GM12878 (cell line): ENCODE measurements at regions not wholly inside any gene's neighbourhood (a gene's known extent, or its start where the extent isn't known, plus 50 kb on each side); places are given as distances from the start of the nearest gene placed in this dataset.

Experiments used
- ATF7 ChIP-seq: fragments of 450-650 bp; IDR thresholded peaks from 2 replicates; pipeline ENCODE4 v1.6.1; 2016; ENCODE audit warnings: low read depth, mild to moderate bottlenecking
- BHLHE40 ChIP-seq, 2 experiments: fragments of 450-650 bp in 1 of 2; IDR thresholded peaks; 2 replicates each; pipeline ENCODE4 v1.6.1; 2011 to 2017; ENCODE audit warnings: low read depth in 2 of 2, borderline replicate concordance in 1 of 2, improper control_type of control experiment in 1 of 2, low read length in 1 of 2, mild to moderate bottlenecking in 1 of 2
- FOXM1 ChIP-seq: IDR thresholded peaks from 2 replicates; pipeline ENCODE4 v1.6.1; 2012; ENCODE audit warnings: low read depth, mild to moderate bottlenecking, inconsistent platforms, low read length, moderate library complexity
- GABPA ChIP-seq: IDR thresholded peaks from 2 replicates; pipeline ENCODE4 v1.6.1; 2014; ENCODE audit warnings: antibody characterized with exemption, low read depth, mild to moderate bottlenecking, inconsistent platforms
- HCFC1 ChIP-seq: fragments of 150-350 bp; IDR thresholded peaks from 2 replicates; pipeline ENCODE4 v1.6.1; 2014; ENCODE audit warnings: low read length
- IRF4 ChIP-seq: IDR thresholded peaks from 2 replicates; pipeline ENCODE4 v1.6.1; 2011; ENCODE audit warnings: low read depth, low read length
- MYB ChIP-seq: fragments of 150-350 bp; IDR thresholded peaks from 2 replicates; pipeline ENCODE4 v1.6.1; 2014; ENCODE audit warnings: mild to moderate bottlenecking, low read depth, low read length, borderline replicate concordance
- PAX5 ChIP-seq: IDR thresholded peaks from 2 replicates; pipeline ENCODE4 v1.6.1; 2011; ENCODE audit warnings: low read depth, low read length, borderline replicate concordance
- PML ChIP-seq: IDR thresholded peaks from 2 replicates; pipeline ENCODE4 v1.6.1; 2012; ENCODE audit warnings: low read length, inconsistent platforms
- POLR2AphosphoS5 ChIP-seq: IDR thresholded peaks from 2 replicates; pipeline ENCODE4 v1.6.1; 2011; ENCODE audit warnings: mild to moderate bottlenecking, low read length, inconsistent platforms
- POU2F2 ChIP-seq: IDR thresholded peaks from 3 replicates; pipeline ENCODE4 v1.6.1; 2011; ENCODE audit warnings: low read depth, mild to moderate bottlenecking, low read length, borderline replicate concordance
- RUNX3 ChIP-seq: IDR thresholded peaks from 2 replicates; pipeline ENCODE4 v1.6.1; 2012; ENCODE audit warnings: low read length, inconsistent platforms
- SMAD1 ChIP-seq: fragments of 450-650 bp; IDR thresholded peaks from 2 replicates; pipeline ENCODE4 v1.6.1; 2018; ENCODE audit warnings: mild to moderate bottlenecking, low read depth; ENCODE audit not compliant: partially characterized antibody
- ZNF622 ChIP-seq: fragments of 450-650 bp; IDR thresholded peaks from 2 replicates; pipeline ENCODE4 v1.6.1; 2017; ENCODE audit warnings: mild to moderate bottlenecking, inconsistent platforms
- TF ChIP-seq, protein P1 (sequence below): fragments of 450-650 bp; IDR thresholded peaks from 2 replicates; pipeline ENCODE4 v1.6.1; 2017; ENCODE audit warnings: mild to moderate bottlenecking, low read depth, inconsistent platforms; ENCODE audit not compliant: poor library complexity, severe bottlenecking
- TF ChIP-seq, protein P2 (sequence below): fragments of 450-650 bp; IDR thresholded peaks from 2 replicates; pipeline ENCODE4 v1.6.1; 2017; ENCODE audit warnings: mild to moderate bottlenecking
- TF ChIP-seq, protein P3 (sequence below): fragments of 450-650 bp; IDR thresholded peaks from 2 replicates; pipeline ENCODE4 v1.6.1; 2016; ENCODE audit warnings: mild to moderate bottlenecking
- TF ChIP-seq, protein P4 (sequence below): fragments of 450-650 bp; IDR thresholded peaks from 2 replicates; pipeline ENCODE4 v1.6.1; 2018; ENCODE audit warnings: mild to moderate bottlenecking, low read depth, moderate library complexity; ENCODE audit not compliant: partially characterized antibody
- TF ChIP-seq, protein P5 (sequence below): IDR thresholded peaks from 2 replicates; pipeline ENCODE4 v1.6.1; 2011; ENCODE audit warnings: low read depth, mild to moderate bottlenecking, low read length, moderate library complexity, borderline replicate concordance; ENCODE audit errors: extremely low read depth

DNA sequence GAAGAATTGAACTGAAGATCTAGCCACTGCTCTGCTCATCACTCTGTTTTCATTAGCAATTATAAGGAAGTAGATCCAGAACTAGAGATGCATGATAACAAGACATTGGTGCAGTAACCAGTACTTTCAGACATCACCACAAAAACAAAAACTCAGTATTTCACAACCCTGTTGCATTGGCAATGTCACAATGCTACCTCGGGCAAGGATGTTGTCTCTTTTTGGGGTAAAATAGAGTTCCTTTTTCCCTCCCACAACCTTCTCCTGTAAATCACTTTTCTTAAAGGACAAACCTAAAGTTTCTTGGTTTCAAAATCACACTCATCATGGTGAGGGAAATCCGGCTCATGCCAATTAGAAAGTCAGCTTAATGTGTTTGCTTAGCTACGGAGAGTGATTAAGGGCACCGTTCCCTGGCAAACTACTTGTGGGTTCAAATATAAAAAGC lies 420.1 kb upstream of the MEF2C start (continued):
- no peak for TF ChIP-seq ZNF622
- TF ChIP-seq, protein P1, sequence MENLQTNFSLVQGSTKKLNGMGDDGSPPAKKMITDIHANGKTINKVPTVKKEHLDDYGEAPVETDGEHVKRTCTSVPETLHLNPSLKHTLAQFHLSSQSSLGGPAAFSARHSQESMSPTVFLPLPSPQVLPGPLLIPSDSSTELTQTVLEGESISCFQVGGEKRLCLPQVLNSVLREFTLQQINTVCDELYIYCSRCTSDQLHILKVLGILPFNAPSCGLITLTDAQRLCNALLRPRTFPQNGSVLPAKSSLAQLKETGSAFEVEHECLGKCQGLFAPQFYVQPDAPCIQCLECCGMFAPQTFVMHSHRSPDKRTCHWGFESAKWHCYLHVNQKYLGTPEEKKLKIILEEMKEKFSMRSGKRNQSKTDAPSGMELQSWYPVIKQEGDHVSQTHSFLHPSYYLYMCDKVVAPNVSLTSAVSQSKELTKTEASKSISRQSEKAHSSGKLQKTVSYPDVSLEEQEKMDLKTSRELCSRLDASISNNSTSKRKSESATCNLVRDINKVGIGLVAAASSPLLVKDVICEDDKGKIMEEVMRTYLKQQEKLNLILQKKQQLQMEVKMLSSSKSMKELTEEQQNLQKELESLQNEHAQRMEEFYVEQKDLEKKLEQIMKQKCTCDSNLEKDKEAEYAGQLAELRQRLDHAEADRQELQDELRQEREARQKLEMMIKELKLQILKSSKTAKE, result peak; percentile 46
- no peak for TF ChIP-seq MYB
- peak; percentile 84 for TF ChIP-seq RUNX3
- TF ChIP-seq PAX5, result 0 out of 2 replicates have a peak, but pooled peaks have one; percentile 57
- TF ChIP-seq, protein P2, sequence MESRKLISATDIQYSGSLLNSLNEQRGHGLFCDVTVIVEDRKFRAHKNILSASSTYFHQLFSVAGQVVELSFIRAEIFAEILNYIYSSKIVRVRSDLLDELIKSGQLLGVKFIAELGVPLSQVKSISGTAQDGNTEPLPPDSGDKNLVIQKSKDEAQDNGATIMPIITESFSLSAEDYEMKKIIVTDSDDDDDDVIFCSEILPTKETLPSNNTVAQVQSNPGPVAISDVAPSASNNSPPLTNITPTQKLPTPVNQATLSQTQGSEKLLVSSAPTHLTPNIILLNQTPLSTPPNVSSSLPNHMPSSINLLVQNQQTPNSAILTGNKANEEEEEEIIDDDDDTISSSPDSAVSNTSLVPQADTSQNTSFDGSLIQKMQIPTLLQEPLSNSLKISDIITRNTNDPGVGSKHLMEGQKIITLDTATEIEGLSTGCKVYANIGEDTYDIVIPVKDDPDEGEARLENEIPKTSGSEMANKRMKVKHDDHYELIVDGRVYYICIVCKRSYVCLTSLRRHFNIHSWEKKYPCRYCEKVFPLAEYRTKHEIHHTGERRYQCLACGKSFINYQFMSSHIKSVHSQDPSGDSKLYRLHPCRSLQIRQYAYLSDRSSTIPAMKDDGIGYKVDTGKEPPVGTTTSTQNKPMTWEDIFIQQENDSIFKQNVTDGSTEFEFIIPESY, result no peak
- peak; percentile 27; the same call in 1 of the 2 replicates for TF ChIP-seq PML
- TF ChIP-seq, protein P3, sequence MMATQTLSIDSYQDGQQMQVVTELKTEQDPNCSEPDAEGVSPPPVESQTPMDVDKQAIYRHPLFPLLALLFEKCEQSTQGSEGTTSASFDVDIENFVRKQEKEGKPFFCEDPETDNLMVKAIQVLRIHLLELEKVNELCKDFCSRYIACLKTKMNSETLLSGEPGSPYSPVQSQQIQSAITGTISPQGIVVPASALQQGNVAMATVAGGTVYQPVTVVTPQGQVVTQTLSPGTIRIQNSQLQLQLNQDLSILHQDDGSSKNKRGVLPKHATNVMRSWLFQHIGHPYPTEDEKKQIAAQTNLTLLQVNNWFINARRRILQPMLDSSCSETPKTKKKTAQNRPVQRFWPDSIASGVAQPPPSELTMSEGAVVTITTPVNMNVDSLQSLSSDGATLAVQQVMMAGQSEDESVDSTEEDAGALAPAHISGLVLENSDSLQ, result peak; percentile 37; the same call in 1 of the 2 replicates
- TF ChIP-seq FOXM1, result peak; percentile 27; the same call in 1 of the 2 replicates
- peak; percentile 43; the same call in 1 of the 2 replicates for TF ChIP-seq POLR2AphosphoS5
- TF ChIP-seq BHLHE40 (IDR thresholded peaks at IDR 0.05; ENCODE audit: borderline replicate concordance in 1 of 2, low read depth in 2 of 2, low read length in 1 of 2), result no peak
- peak; percentile 43; the same call in 1 of the 3 replicates for TF ChIP-seq POU2F2
- TF ChIP-seq IRF4, result no peak
- TF ChIP-seq, protein P4, sequence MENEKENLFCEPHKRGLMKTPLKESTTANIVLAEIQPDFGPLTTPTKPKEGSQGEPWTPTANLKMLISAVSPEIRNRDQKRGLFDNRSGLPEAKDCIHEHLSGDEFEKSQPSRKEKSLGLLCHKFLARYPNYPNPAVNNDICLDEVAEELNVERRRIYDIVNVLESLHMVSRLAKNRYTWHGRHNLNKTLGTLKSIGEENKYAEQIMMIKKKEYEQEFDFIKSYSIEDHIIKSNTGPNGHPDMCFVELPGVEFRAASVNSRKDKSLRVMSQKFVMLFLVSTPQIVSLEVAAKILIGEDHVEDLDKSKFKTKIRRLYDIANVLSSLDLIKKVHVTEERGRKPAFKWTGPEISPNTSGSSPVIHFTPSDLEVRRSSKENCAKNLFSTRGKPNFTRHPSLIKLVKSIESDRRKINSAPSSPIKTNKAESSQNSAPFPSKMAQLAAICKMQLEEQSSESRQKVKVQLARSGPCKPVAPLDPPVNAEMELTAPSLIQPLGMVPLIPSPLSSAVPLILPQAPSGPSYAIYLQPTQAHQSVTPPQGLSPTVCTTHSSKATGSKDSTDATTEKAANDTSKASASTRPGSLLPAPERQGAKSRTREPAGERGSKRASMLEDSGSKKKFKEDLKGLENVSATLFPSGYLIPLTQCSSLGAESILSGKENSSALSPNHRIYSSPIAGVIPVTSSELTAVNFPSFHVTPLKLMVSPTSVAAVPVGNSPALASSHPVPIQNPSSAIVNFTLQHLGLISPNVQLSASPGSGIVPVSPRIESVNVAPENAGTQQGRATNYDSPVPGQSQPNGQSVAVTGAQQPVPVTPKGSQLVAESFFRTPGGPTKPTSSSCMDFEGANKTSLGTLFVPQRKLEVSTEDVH, result no peak
- TF ChIP-seq, protein P5, sequence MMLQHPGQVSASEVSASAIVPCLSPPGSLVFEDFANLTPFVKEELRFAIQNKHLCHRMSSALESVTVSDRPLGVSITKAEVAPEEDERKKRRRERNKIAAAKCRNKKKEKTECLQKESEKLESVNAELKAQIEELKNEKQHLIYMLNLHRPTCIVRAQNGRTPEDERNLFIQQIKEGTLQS, result no peak
- 0 out of 2 replicates have a peak, but pooled peaks have one; percentile 24 for TF ChIP-seq GABPA
- TF ChIP-seq HCFC1, result no peak
- TF ChIP-seq SMAD1, result no peak
- 0 out of 2 replicates have a peak, but pooled peaks have one; percentile 12 for TF ChIP-seq ATF7
